ENCODE measurements at regions not wholly inside any gene's neighbourhood (a gene's known extent, or its start where the extent isn't known, plus 50 kb on each side); places are given as distances from the start of the nearest gene placed in this dataset.

- Histone ChIP-seq H3K9me3 (replicated peaks in 1 of 2; ENCODE audit: control insufficient read depth in 1 of 2, insufficient read depth in 1 of 2, low read length in 2 of 2) (peaks cover 5 to 11% of the 10 kb centered on the region in 2 donors), H3K4me2 (replicated peaks; ENCODE audit: extremely low read depth, low read length, poor library complexity, severe bottlenecking) (no peak overlapping the region), H3K9ac (ENCODE audit: insufficient read depth, low read length, poor library complexity, severe bottlenecking) (no peak overlapping the region), H3K27me3 (ENCODE audit: control insufficient read depth in 2 of 2, insufficient read depth in 2 of 2, low read length in 2 of 2) (no peaks in the 10 kb centered on the region), H3K4me3 (replicated peaks in 1 of 3; ENCODE audit: low read depth in 2 of 3, low read length in 3 of 3) (no peak overlapping the region), H3K36me3 (replicated peaks in 1 of 2; ENCODE audit: control insufficient read depth in 1 of 2, insufficient read depth in 2 of 2, low read length in 2 of 2) (no peaks in the 10 kb centered on the region), H3K27ac (ENCODE audit: low read depth in 1 of 2, low read length in 2 of 2) (no peak overlapping the region), H3K4me1 (ENCODE audit: control insufficient read depth in 1 of 2, insufficient read depth in 2 of 2, low read length in 2 of 2) (no peaks in the 10 kb centered on the region), H2AFZ (ENCODE audit: insufficient read depth, low read depth, low read length, poor library complexity, severe bottlenecking) (no peak overlapping the region), H3K79me2 (ENCODE audit: insufficient read depth, low read length) (no peaks in the 10 kb centered on the region), H4K20me1 (ENCODE audit: insufficient read depth, low read length) (no peaks in the 10 kb centered on the region)
- WGBS (ENCODE audit: insufficient coverage) = 95% methylated on average over 10 of the region's 13 CpGs
- Mint-ChIP-seq H3K9me3 (peaks cover 0 to 8% (median 3%) of the 10 kb centered on the region in 7 donors), H3K36me3 (no peaks in the 10 kb centered on the region), H3K27me3 (ENCODE audit: low read depth in 3 of 3) (no peaks in the 10 kb centered on the region), H3K4me1 (no peaks in the 10 kb centered on the region), H3K4me3 (no peak overlapping the region), H3K27ac (no peak overlapping the region)
- intact Hi-C loops (cut with micrococcal nuclease) = no loop called here
- no peak for DNase-seq
- TF ChIP-seq, protein P1, sequence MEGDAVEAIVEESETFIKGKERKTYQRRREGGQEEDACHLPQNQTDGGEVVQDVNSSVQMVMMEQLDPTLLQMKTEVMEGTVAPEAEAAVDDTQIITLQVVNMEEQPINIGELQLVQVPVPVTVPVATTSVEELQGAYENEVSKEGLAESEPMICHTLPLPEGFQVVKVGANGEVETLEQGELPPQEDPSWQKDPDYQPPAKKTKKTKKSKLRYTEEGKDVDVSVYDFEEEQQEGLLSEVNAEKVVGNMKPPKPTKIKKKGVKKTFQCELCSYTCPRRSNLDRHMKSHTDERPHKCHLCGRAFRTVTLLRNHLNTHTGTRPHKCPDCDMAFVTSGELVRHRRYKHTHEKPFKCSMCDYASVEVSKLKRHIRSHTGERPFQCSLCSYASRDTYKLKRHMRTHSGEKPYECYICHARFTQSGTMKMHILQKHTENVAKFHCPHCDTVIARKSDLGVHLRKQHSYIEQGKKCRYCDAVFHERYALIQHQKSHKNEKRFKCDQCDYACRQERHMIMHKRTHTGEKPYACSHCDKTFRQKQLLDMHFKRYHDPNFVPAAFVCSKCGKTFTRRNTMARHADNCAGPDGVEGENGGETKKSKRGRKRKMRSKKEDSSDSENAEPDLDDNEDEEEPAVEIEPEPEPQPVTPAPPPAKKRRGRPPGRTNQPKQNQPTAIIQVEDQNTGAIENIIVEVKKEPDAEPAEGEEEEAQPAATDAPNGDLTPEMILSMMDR (IDR thresholded peaks at IDR 0.05) = no peak
These were observed 1545.5 kb upstream of the DDX18 start for GRCh38 chr2:116269040-116269439.

GRCh38 chr2:116304328-116304727 is 1510.2 kb upstream of the DDX18 start:
- Histone ChIP-seq H3K79me2 (ENCODE audit: insufficient read depth, low read length) (no peaks in the 10 kb centered on the region), H3K9ac (ENCODE audit: insufficient read depth, low read length, poor library complexity, severe bottlenecking) (no peak overlapping the region), H3K27ac (ENCODE audit: low read depth in 1 of 2, low read length in 2 of 2) (no peak overlapping the region), H3K27me3 (ENCODE audit: control insufficient read depth in 2 of 2, insufficient read depth in 2 of 2, low read length in 2 of 2) (no peaks in the 10 kb centered on the region), H3K4me2 (replicated peaks; ENCODE audit: extremely low read depth, low read length, poor library complexity, severe bottlenecking) (no peak overlapping the region), H3K4me3 (replicated peaks in 1 of 3; ENCODE audit: low read depth in 2 of 3, low read length in 3 of 3) (no peak overlapping the region), H4K20me1 (ENCODE audit: insufficient read depth, low read length) (no peaks in the 10 kb centered on the region), H2AFZ (ENCODE audit: insufficient read depth, low read depth, low read length, poor library complexity, severe bottlenecking) (no peak overlapping the region), H3K4me1 (ENCODE audit: control insufficient read depth in 1 of 2, insufficient read depth in 2 of 2, low read length in 2 of 2) (no peaks in the 10 kb centered on the region), H3K9me3 (replicated peaks in 1 of 2; ENCODE audit: control insufficient read depth in 1 of 2, insufficient read depth in 1 of 2, low read length in 2 of 2) (no peaks in the 10 kb centered on the region), H3K36me3 (replicated peaks in 1 of 2; ENCODE audit: control insufficient read depth in 1 of 2, insufficient read depth in 2 of 2, low read length in 2 of 2) (no peaks in the 10 kb centered on the region)
- H3K36me3 Mint-ChIP-seq = no peaks in the 10 kb centered on the region
- no peaks in the 10 kb centered on the region for H3K4me1 Mint-ChIP-seq
- TF ChIP-seq, protein P1 (IDR thresholded peaks at IDR 0.05) = no peak
- H3K27ac Mint-ChIP-seq = no peak overlapping the region
- intact Hi-C loops (cut with micrococcal nuclease) = no loop called here
- DNase-seq = no peak
- H3K4me3 Mint-ChIP-seq = no peak overlapping the region
- 78% methylated on average over 1 of the region's 1 CpG for WGBS (ENCODE audit: insufficient coverage)
- H3K9me3 Mint-ChIP-seq = peaks cover 0 to 3% (median 0%) of the 10 kb centered on the region in 7 donors
- H3K27me3 Mint-ChIP-seq (ENCODE audit: low read depth in 3 of 3) = no peaks in the 10 kb centered on the region
